Adrenal gland (tissue), 9 donors: ENCODE measurements at regions not wholly inside any gene's neighbourhood (a gene's known extent, or its start where the extent isn't known, plus 50 kb on each side); places are given as distances from the start of the nearest gene placed in this dataset.

Source experiments
- DNase-seq, 7 donors: peaks; one replicate each; pipeline ENCODE4 v3.0.0-alpha.2; 2019 to 2020
- H3K27ac ChIP-seq, 5 donors: fragments of 200-600 bp; sonication (generic) in 4 of 5; 1 replicate in 3 of 5; 2 replicates in 2 of 5; pipeline versions ENCODE4 v1.5.1 to v1.8.0; 2016 to 2020; ENCODE audit warnings: mild to moderate bottlenecking in 1 of 5
- H3K27me3 ChIP-seq: fragments of 200-600 bp; 2 replicates; pipeline ENCODE4 v1.8.0; 2021
- H3K36me3 ChIP-seq, 2 donors: fragments of 200-600 bp; replicated peaks in 1 of 2; 1 replicate in 1 of 2; 2 replicates in 1 of 2; pipeline versions ENCODE4 v1.5.1 to v1.8.0; 2018 to 2022
- H3K4me1 ChIP-seq, 2 donors: fragments of 200-600 bp; replicated peaks in 1 of 2; 1 replicate in 1 of 2; 2 replicates in 1 of 2; pipeline versions ENCODE4 v1.5.1 to v1.8.0; 2018 to 2021
- H3K4me3 ChIP-seq, 4 donors: fragments of 200-600 bp; sonication (generic) in 3 of 4; one replicate each; pipeline ENCODE4 v1.5.1; 2016 to 2018
- H3K9me3 ChIP-seq, 3 donors: fragments of 200-600 bp; sonication (generic) in 1 of 3; replicated peaks in 1 of 3; 1 replicate in 2 of 3; 2 replicates in 1 of 3; pipeline versions ENCODE4 v1.5.1 to v1.8.0; 2016 to 2021
- CTCF ChIP-seq, 6 experiments: fragments of 450-650 bp in 4 of 6; fragments of 200-600 bp in 2 of 6; sonication (generic) in 1 of 6; IDR thresholded peaks; 1 replicate in 5 of 6; 2 replicates in 1 of 6; pipeline versions ENCODE4 v1.5.1 to v1.8.0; 2016 to 2021; ENCODE audit warnings: antibody characterized with exemption in 6 of 6, mild to moderate bottlenecking in 2 of 6, moderate library complexity in 1 of 6
- POLR2A ChIP-seq, 2 donors: fragments of 450-650 bp; IDR thresholded peaks; one replicate each; pipeline ENCODE4 v1.6.1; 2017; ENCODE audit warnings: antibody characterized with exemption in 2 of 2, mild to moderate bottlenecking in 2 of 2, moderate library complexity in 1 of 2
- WGBS, 4 donors: extraction: QIAGEN DNeasy Blood & Tissue Kit in 2 of 4; methylation state at CpG; one replicate each; pipeline versions ENCODE4 v1.1.5 to v1.1.7; 2013 to 2017; 5-methylcytosine and 5-hydroxymethylcytosine counted together
- intact Hi-C, 2 donors: fragments of 100-400 bp; cut with DNase I; formaldehyde crosslinking; loops; one replicate each; pipeline versions ENCODE4 v1.14.1 to v1.15.0; 2022 to 2023
- donor health status: healthy with polysubstance abuse.
- donor health status: Bipolar disorder and iron deficiency.
- donor health status: DM: yes; HTN: yes; CAD: no.
- donor health status: DM: no; HTN: no; CAD: no.
- donor health status: DM: no; HTN: no; CAD: no.

GRCh38 chr2:236811062-236811656 lies 241.5 kb downstream of the ACKR3 start:
- no peaks in the 10 kb centered on the region for H3K4me1 ChIP-seq
- no peak overlapping the region for H3K4me3 ChIP-seq
- WGBS, 4 donors: 89 to 92% (median 90%) methylated on average over 4 of the region's 4 CpGs

GRCh38 chr2:236813766-236814165 lies 244.1 kb downstream of the ACKR3 start:
- Histone ChIP-seq H3K36me3 (no peaks in the 10 kb centered on the region), H3K27ac (no peak overlapping the region), H3K27me3 (no peaks in the 10 kb centered on the region), H3K9me3 (no peaks in the 10 kb centered on the region), H3K4me3 (no peak overlapping the region), H3K4me1 (no peaks in the 10 kb centered on the region)
- WGBS, 4 donors: 44 to 56% (median 49%) methylated on average over 3 to 4 of the region's 4 CpGs
- no peak for TF ChIP-seq CTCF (IDR thresholded peaks at IDR 0.05)
- no peak for TF ChIP-seq POLR2A (IDR thresholded peaks at IDR 0.05)
- DNase-seq: no peak
- intact Hi-C loops: no loop called here

More at GRCh38 chr2:236811062-236811656, 241.5 kb downstream of the ACKR3 start:
- H3K27ac ChIP-seq: no peak overlapping the region
- no peaks in the 10 kb centered on the region for H3K9me3 ChIP-seq
- DNase-seq: no peak
- no peaks in the 10 kb centered on the region for H3K36me3 ChIP-seq
- no peaks in the 10 kb centered on the region for H3K27me3 ChIP-seq
- no peak for TF ChIP-seq CTCF (IDR thresholded peaks at IDR 0.05)
- TF ChIP-seq POLR2A (IDR thresholded peaks at IDR 0.05): no peak
- intact Hi-C loops: no loop called here

GRCh38 chr2:236814593-236814992 lies 245.0 kb downstream of the ACKR3 start:
- WGBS, 4 donors: 65 to 82% (median 74%) methylated on average over 4 of the region's 4 CpGs
- intact Hi-C loops: no loop called here

GRCh38 chr2:236815746-236816145 lies 246.1 kb downstream of the ACKR3 start:
- Histone ChIP-seq H3K4me1 (no peaks in the 10 kb centered on the region), H3K27ac (no peak overlapping the region), H3K27me3 (no peaks in the 10 kb centered on the region), H3K9me3 (no peaks in the 10 kb centered on the region), H3K36me3 (no peaks in the 10 kb centered on the region), H3K4me3 (no peak overlapping the region)
- TF ChIP-seq CTCF (IDR thresholded peaks at IDR 0.05) (no peak), POLR2A (IDR thresholded peaks at IDR 0.05) (no peak)
- DNase-seq: no peak
- WGBS, 4 donors: 76 to 93% (median 89%) methylated on average over 6 to 8 of the region's 8 CpGs
- intact Hi-C loops: no loop called here

More at GRCh38 chr2:236814593-236814992, 245.0 kb downstream of the ACKR3 start:
- Histone ChIP-seq H3K27me3 (no peaks in the 10 kb centered on the region), H3K4me1 (no peaks in the 10 kb centered on the region), H3K27ac (no peak overlapping the region), H3K36me3 (no peaks in the 10 kb centered on the region), H3K9me3 (no peaks in the 10 kb centered on the region), H3K4me3 (no peak overlapping the region)
- TF ChIP-seq POLR2A (IDR thresholded peaks at IDR 0.05) (no peak), CTCF (IDR thresholded peaks at IDR 0.05) (no peak)
- DNase-seq: no peak
